AG08396 (cell line): ENCODE measurements at regions not wholly inside any gene's neighbourhood (a gene's known extent, or its start where the extent isn't known, plus 50 kb on each side); places are given as distances from the start of the nearest gene placed in this dataset.

ENCODE experiments used
- DNase-seq: peaks from one replicate; pipeline ENCODE4 v3.0.0; 2012; ENCODE audit warnings: low spot score, mixed read lengths

GRCh38 chr4:152021788-152022438 lies 261.1 kb upstream of the GATB start:
- DNase-seq: no peak

- no peak for DNase-seq
Observed at GRCh38 chr4:152020073-152020472, 259.3 kb upstream of the GATB start.

GRCh38 chr4:152016303-152016620 lies 255.5 kb upstream of the GATB start:
- no peak for DNase-seq

- DNase-seq: no peak
Observed at GRCh38 chr4:152015597-152016302, 254.9 kb upstream of the GATB start.

- no peak for DNase-seq
Observed at GRCh38 chr4:152014280-152014679, 253.5 kb upstream of the GATB start.

- DNase-seq: no peak
Observed at GRCh38 chr4:152011469-152011868, 250.7 kb upstream of the GATB start.

GRCh38 chr4:152010710-152011079 lies 249.9 kb upstream of the GATB start:
- DNase-seq: no peak

GRCh38 chr4:152009983-152010709 lies 249.3 kb upstream of the GATB start:
- DNase-seq: no peak

GRCh38 chr4:152009031-152009670 lies 248.3 kb upstream of the GATB start:
- DNase-seq: no peak

GRCh38 chr4:152007111-152007510 lies 246.3 kb upstream of the GATB start:
- no peak for DNase-seq

- no peak for DNase-seq
Observed at GRCh38 chr4:152004801-152005200, 244.0 kb upstream of the GATB start.

- no peak for DNase-seq
Observed at GRCh38 chr4:152000518-152000917, 239.7 kb upstream of the GATB start.

GRCh38 chr4:151998723-151999122 lies 237.9 kb upstream of the GATB start:
- no peak for DNase-seq

- no peak for DNase-seq
Observed at GRCh38 chr4:151997461-151997860, 236.7 kb upstream of the GATB start.

GRCh38 chr4:151994429-151994828 lies 233.6 kb upstream of the GATB start:
- no peak for DNase-seq

- DNase-seq: no peak
Observed at GRCh38 chr4:151993521-151993920, 232.7 kb upstream of the GATB start.

GRCh38 chr4:151992332-151993154 lies 231.7 kb upstream of the GATB start:
- DNase-seq: no peak

GRCh38 chr4:151991884-151992167 lies 231.0 kb upstream of the GATB start:
- DNase-seq: no peak

GRCh38 chr4:151991001-151991883 lies 230.4 kb upstream of the GATB start:
- no peak for DNase-seq

- DNase-seq: peak; percentile 78
Observed at GRCh38 chr4:151990201-151990600, 229.4 kb upstream of the GATB start.

GRCh38 chr4:151988591-151988990 lies 227.8 kb upstream of the GATB start:
- DNase-seq: no peak
